GM12878 (cell line): ENCODE measurements at regions not wholly inside any gene's neighbourhood (a gene's known extent, or its start where the extent isn't known, plus 50 kb on each side); places are given as distances from the start of the nearest gene placed in this dataset.

ENCODE experiments used
- ATAC-seq: fragments of 200-7000 bp; cut with Tn5 transposase; 3 replicates; pipeline ENCODE4 v1.9.1; 2020; ENCODE audit warnings: mild to moderate bottlenecking, moderate library complexity
- BruUV-seq: library from RNA; stranded (reverse); fragments of 400-500 nt; replicated peaks from 2 replicates; lab custom pipeline; 2021; lab: Mats Ljungman, UMichigan
- CTCF ChIA-PET: fragments of 300-600 bp; sonication (Branson Sonifier 250); formaldehyde crosslinking; extraction: SDS; loops from one replicate; lab custom pipeline; 2021; ENCODE audit warnings: inconsistent platforms; lab: Yijun Ruan, JAX
- POLR2A ChIA-PET: fragments of 350-600 bp; formaldehyde crosslinking; extraction: SDS; loops from one replicate; lab custom pipeline; 2021; ENCODE audit warnings: inconsistent platforms; lab: Charles Lee
- RAD21 ChIA-PET: fragments of 300-600 bp; sonication (Branson Sonifier 250); formaldehyde crosslinking; loops from one replicate; lab custom pipeline; 2023; ENCODE audit warnings: antibody characterized with exemption; ENCODE audit not compliant: unreplicated experiment; lab: Charles Lee
- SMC1A ChIA-PET: fragments of 300-600 bp; sonication (Branson Sonifier 250); formaldehyde crosslinking; loops from one replicate; lab custom pipeline; 2023; ENCODE audit not compliant: unreplicated experiment, uncharacterized antibody; lab: Charles Lee
- DNase-seq: peaks from one replicate; pipeline ENCODE4 v3.0.0-alpha.2; 2011; ENCODE audit warnings: low read depth, low spot score
- FAIRE-seq: peaks from 3 replicates; lab custom pipeline; 2011; peaks lifted over from hg19 to GRCh38; lab: Jason Lieb, UNC
- H2AFZ ChIP-seq: 2 replicates; pipeline ENCODE4 v1.6.0; 2011; ENCODE audit warnings: low read depth, low read length, control low read depth; ENCODE audit not compliant: control insufficient read depth
- H3K27ac ChIP-seq: 2 replicates; pipeline ENCODE4 v1.5.1; 2011; ENCODE audit warnings: control low read depth; ENCODE audit not compliant: control insufficient read depth, insufficient read depth
- H3K27me3 ChIP-seq, 2 experiments: replicated peaks in 1 of 2; 2 replicates each; pipeline versions ENCODE4 v1.6.0 to v1.6.1; 2011; ENCODE audit warnings: low read length in 1 of 2; ENCODE audit not compliant: control insufficient read depth in 2 of 2, insufficient read depth in 2 of 2
- H3K36me3 ChIP-seq, 2 experiments: 2 replicates each; pipeline ENCODE4 v1.5.1; 2011; ENCODE audit warnings: low read length in 1 of 2; ENCODE audit not compliant: control insufficient read depth in 2 of 2, insufficient read depth in 2 of 2
- H3K4me1 ChIP-seq: 2 replicates; pipeline ENCODE4 v1.6.1; 2011; ENCODE audit warnings: mild to moderate bottlenecking, low read length, moderate library complexity, mixed read lengths; ENCODE audit not compliant: control insufficient read depth, insufficient read depth
- H3K4me2 ChIP-seq: 2 replicates; pipeline ENCODE4 v1.6.0; 2011; ENCODE audit warnings: control low read depth; ENCODE audit not compliant: control insufficient read depth, insufficient read depth
- H3K4me3 ChIP-seq: fragments of 200-600 bp; sonication (generic); 2 replicates; pipeline ENCODE4 v1.5.1; 2016
- H3K79me2 ChIP-seq: 2 replicates; pipeline ENCODE4 v1.6.0; 2011; ENCODE audit warnings: low read length; ENCODE audit not compliant: control insufficient read depth, insufficient read depth
- H3K9ac ChIP-seq: 2 replicates; pipeline ENCODE4 v1.8.0; 2011; ENCODE audit warnings: low read length, control low read depth, mixed read lengths; ENCODE audit not compliant: control insufficient read depth, insufficient read depth
- H3K9me3 ChIP-seq: replicated peaks from 3 replicates; pipeline ENCODE4 v1.5.1; 2011; ENCODE audit warnings: mild to moderate bottlenecking, low read length; ENCODE audit not compliant: control insufficient read depth, insufficient read depth
- H4K20me1 ChIP-seq: 2 replicates; pipeline ENCODE4 v1.6.0; 2011; ENCODE audit not compliant: control insufficient read depth, insufficient read depth
- BCL11A ChIP-seq: IDR thresholded peaks from 2 replicates; pipeline ENCODE4 v1.6.1; 2011; ENCODE audit warnings: low read depth, low read length
- CBX5 ChIP-seq: sonication (generic); IDR thresholded peaks from 2 replicates; pipeline ENCODE4 v1.6.1; 2016; ENCODE audit warnings: low read depth, moderate library complexity, mild to moderate bottlenecking, inconsistent platforms
- JUNB ChIP-seq: IDR thresholded peaks from 2 replicates; pipeline ENCODE4 v1.6.1; 2016; ENCODE audit warnings: antibody characterized with exemption, mild to moderate bottlenecking
- MXI1 ChIP-seq: fragments of 150-350 bp; IDR thresholded peaks from 2 replicates; pipeline ENCODE4 v1.6.1; 2011; ENCODE audit warnings: low read depth, mild to moderate bottlenecking, inconsistent platforms, low read length, improper control_type of control experiment
- NFYA ChIP-seq: IDR thresholded peaks from 2 replicates; pipeline ENCODE4 v1.6.1; 2011; ENCODE audit warnings: low read depth, mild to moderate bottlenecking, low read length, improper control_type of control experiment, borderline replicate concordance
- NFYB ChIP-seq: IDR thresholded peaks from 2 replicates; pipeline ENCODE4 v1.6.1; 2011; ENCODE audit warnings: low read depth, mild to moderate bottlenecking, low read length, improper control_type of control experiment, moderate library complexity; ENCODE audit not compliant: insufficient read depth
- PAX5 ChIP-seq: IDR thresholded peaks from 2 replicates; pipeline ENCODE4 v1.6.1; 2011; ENCODE audit warnings: low read depth, low read length, borderline replicate concordance
- RB1 ChIP-seq: fragments of 450-650 bp; formaldehyde crosslinking; IDR thresholded peaks from 2 replicates; pipeline ENCODE4 v1.6.1; 2017; ENCODE audit warnings: mild to moderate bottlenecking, borderline replicate concordance
- WRNIP1 ChIP-seq: IDR thresholded peaks from 2 replicates; pipeline ENCODE4 v1.6.1; 2011; ENCODE audit warnings: low read depth, low read length, improper control_type of control experiment, borderline replicate concordance
- ZNF207 ChIP-seq: fragments of 450-650 bp; IDR thresholded peaks from 2 replicates; pipeline ENCODE4 v1.6.1; 2014; ENCODE audit warnings: antibody characterized with exemption, mild to moderate bottlenecking, borderline replicate concordance
- ZNF24 ChIP-seq: fragments of 450-650 bp; IDR thresholded peaks from 2 replicates; pipeline ENCODE4 v1.6.1; 2017; ENCODE audit warnings: antibody characterized with exemption, mild to moderate bottlenecking
- ZZZ3 ChIP-seq: IDR thresholded peaks from 2 replicates; pipeline ENCODE4 v1.6.1; 2011; ENCODE audit warnings: low read depth; ENCODE audit not compliant: control insufficient read depth, insufficient read length
- WGBS: methylation state at CpG from one replicate; pipeline ENCODE4 v1.1.6; 2016; ENCODE audit warnings: low lambda C conversion rate; ENCODE audit not compliant: insufficient replicate concordance, insufficient coverage; ENCODE audit errors: missing lambda C conversion rate; 5-methylcytosine and 5-hydroxymethylcytosine counted together
- in situ Hi-C: fragments of 300-500 bp; cut with MboI; formaldehyde crosslinking; loops from 9 replicates; pipeline ENCODE4 v1.14.3; 2018; ENCODE audit warnings: mixed read lengths
- intact Hi-C: fragments of 100-400 bp; cut with micrococcal nuclease; formaldehyde crosslinking; loops from one replicate; pipeline ENCODE4 v1.14.2; 2022; ENCODE audit not compliant: unreplicated experiment
- TF ChIP-seq, protein P1 (sequence below): IDR thresholded peaks from 2 replicates; pipeline ENCODE4 v1.6.1; 2011; ENCODE audit warnings: low read depth, mild to moderate bottlenecking, low read length, moderate library complexity, borderline replicate concordance; ENCODE audit errors: extremely low read depth
- TF ChIP-seq, protein P2 (sequence below): IDR thresholded peaks from 2 replicates; pipeline ENCODE4 v1.6.1; 2012; ENCODE audit warnings: low read depth, low read length, improper control_type of control experiment
- TF ChIP-seq, protein P3 (sequence below): fragments of 450-650 bp; IDR thresholded peaks from 2 replicates; pipeline ENCODE4 v1.6.1; 2017; ENCODE audit warnings: low read depth, mild to moderate bottlenecking, moderate library complexity

DNA sequence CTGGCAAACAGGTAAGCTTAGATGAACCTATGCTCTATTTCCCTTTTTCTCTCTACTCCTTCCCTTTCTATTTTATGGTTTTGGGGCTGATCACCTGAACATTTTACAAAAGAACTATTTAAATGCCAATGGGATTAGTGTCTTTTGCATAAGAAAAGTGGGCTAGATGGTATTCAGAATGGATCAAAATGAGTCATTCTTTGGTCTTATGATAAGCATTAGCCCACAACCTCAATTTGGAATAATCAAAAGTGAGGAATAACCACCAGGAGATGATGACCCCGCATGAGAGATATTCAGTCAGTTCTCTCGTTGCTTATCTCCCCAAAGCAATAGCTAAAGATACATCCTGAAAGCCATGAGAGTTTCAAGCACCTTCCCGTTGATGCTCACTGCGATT, 399.0 kb upstream of the CADM1 start:
- TF ChIP-seq, protein P1, sequence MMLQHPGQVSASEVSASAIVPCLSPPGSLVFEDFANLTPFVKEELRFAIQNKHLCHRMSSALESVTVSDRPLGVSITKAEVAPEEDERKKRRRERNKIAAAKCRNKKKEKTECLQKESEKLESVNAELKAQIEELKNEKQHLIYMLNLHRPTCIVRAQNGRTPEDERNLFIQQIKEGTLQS: no peak
- TF ChIP-seq, protein P2, sequence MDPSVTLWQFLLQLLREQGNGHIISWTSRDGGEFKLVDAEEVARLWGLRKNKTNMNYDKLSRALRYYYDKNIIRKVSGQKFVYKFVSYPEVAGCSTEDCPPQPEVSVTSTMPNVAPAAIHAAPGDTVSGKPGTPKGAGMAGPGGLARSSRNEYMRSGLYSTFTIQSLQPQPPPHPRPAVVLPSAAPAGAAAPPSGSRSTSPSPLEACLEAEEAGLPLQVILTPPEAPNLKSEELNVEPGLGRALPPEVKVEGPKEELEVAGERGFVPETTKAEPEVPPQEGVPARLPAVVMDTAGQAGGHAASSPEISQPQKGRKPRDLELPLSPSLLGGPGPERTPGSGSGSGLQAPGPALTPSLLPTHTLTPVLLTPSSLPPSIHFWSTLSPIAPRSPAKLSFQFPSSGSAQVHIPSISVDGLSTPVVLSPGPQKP: no peak
- TF ChIP-seq ZNF207 (no peak), CBX5 (no peak), ZNF24 (no peak), NFYB (no peak), JUNB (no peak), PAX5 (no peak), ZZZ3 (no peak), NFYA (no peak), WRNIP1 (no peak), RB1 (no peak), BCL11A (no peak), MXI1 (no peak)
- TF ChIP-seq, protein P3, sequence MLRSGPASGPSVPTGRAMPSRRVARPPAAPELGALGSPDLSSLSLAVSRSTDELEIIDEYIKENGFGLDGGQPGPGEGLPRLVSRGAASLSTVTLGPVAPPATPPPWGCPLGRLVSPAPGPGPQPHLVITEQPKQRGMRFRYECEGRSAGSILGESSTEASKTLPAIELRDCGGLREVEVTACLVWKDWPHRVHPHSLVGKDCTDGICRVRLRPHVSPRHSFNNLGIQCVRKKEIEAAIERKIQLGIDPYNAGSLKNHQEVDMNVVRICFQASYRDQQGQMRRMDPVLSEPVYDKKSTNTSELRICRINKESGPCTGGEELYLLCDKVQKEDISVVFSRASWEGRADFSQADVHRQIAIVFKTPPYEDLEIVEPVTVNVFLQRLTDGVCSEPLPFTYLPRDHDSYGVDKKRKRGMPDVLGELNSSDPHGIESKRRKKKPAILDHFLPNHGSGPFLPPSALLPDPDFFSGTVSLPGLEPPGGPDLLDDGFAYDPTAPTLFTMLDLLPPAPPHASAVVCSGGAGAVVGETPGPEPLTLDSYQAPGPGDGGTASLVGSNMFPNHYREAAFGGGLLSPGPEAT: no peak
- TF ChIP-seq, all 136 proteins: peak for 0
- DNase-seq (no peak), FAIRE-seq (no peak), ATAC-seq (no peak)
- Histone ChIP-seq H3K27ac (no peak overlapping the region), H3K9me3 (no peaks in the 10 kb centered on the region), H3K4me2 (no peak overlapping the region), H3K79me2 (no peaks in the 10 kb centered on the region), H3K36me3 (no peaks in the 10 kb centered on the region), H3K9ac (no peak overlapping the region), H3K27me3 (no peaks in the 10 kb centered on the region), H3K4me3 (no peak overlapping the region), H3K4me1 (no peaks in the 10 kb centered on the region), H4K20me1 (no peaks in the 10 kb centered on the region), H2AFZ (no peak overlapping the region)
- no TSS peak for BruUV-seq
- SMC1A ChIA-PET: interaction anchor here (1.0 to 1.5 kb wide), 4 partner anchors 9 to 27 kb away, joined by 3 to 4 read pairs (median 3); no protein-coding TSS in a partner anchor
- POLR2A ChIA-PET: no interaction called here
- intact Hi-C loops: no loop called here
- RAD21 ChIA-PET: no interaction called here
- in situ Hi-C loops: no loop called here
- CTCF ChIA-PET: interaction anchor here (1.1 to 1.6 kb wide), 2 partner anchors 9 to 27 kb away, joined by 4 to 5 read pairs; no protein-coding TSS in a partner anchor
- WGBS: 100% methylated on average over 4 of the region's 4 CpGs
